ENCODE measurements at regions not wholly inside any gene's neighbourhood (a gene's known extent, or its start where the extent isn't known, plus 50 kb on each side); places are given as distances from the start of the nearest gene placed in this dataset.
A peak's percentile ranks its signal among the peaks of the same experiment; 100 is the strongest.
"Not testable (repeated sequence)": the region's sequence is repeated elsewhere in the genome, so short reads cannot be mapped to it uniquely, and the experiment has no call there.

DNA sequence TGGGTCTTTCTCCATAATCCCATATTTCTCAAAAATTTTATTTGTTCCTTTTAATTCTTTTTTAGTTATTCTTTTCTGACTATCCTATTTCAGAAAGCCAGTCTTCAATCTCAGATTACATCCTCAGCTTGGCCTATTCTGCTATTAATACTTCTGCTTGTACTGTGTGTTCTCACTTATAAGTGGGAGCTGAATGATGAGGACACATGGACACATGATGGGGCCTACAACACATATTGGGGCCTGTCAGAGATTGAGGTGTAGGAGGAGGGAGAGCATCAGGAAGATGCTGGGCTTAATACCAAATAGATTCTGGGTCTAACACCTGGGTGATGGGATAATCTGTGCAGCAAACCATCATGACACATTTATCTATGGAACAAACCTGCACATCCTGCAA lies 82.3 kb downstream of the MAGEE1 start:
- DNase-seq = no peak

DNA sequence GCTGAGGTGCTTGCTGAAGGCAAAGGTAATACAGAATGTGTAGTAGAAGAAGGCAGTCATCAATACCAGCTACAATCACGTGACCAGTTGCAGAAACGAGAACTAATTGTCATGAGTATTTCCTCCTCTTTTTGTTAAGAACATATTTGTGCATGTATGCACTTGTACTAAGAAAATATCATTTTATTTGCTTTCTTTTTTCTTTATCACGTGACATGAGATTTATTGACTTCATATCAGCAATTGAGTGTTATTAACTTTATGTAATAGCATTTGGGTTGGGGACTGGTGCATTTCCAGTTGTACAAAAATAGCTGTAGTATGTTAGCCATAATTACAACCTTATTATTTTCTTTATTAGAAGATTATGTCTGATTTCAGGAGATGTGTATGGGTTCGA lies 90.0 kb downstream of the MAGEE1 start:
- no peak for DNase-seq

DNA sequence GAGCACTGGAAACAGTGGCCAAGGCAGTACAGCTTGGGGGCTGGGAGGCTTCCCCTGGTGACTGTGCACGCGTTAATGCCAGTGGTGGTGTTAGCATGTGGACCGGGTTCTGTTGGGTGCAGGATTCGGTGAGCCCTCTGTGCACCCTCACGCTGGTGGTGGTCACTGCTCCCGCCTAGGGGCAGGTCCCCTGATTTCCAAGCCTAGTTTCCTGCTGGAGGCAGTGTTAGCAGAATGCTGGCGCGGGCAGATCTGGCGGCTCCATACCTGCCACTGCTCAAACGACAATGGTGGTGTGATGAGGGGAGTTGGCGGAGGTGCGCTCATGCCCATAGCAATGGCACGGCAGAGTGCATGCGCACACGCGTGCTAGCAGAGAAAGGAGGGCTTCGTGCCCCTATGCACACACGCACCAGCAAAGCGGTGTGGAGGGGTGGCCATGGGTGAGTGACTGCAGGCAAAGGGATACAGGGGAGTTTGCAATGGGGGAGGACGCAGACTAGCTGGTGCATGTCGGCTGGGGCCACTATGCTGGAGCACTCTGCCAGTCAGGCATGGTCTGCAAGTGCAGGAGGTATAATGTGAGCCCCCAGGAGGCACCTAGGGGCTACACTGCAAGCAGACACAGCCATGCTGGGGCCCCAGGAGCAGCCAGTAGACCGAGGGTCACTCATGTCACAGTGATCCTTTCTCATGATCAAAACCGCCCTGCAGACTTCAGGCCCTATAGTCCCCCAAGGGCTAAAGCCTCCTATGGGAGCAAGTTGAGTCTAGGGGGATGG lies 93.0 kb downstream of the MAGEE1 start:
- no peak for DNase-seq

DNA sequence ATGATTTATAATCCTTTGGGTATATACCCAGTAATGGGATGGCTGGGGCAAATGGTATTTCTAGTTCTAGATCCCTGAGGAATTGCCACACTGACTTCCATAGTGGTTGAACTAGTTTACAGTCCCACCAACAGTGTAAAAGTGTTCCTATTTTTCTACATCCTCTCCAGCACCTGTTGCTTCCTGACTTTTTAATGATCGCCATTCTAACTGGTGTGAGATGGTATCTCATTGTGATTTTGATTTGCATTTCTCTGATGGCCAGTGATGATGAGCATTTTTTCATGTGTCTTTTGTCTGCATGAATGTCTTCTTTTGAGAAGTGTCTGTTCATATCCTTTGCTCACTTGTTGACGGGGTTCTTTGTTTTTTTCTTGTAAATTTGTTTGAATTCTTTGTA lies 108.2 kb downstream of the MAGEE1 start:
- not testable (repeated sequence) for DNase-seq

DNA sequence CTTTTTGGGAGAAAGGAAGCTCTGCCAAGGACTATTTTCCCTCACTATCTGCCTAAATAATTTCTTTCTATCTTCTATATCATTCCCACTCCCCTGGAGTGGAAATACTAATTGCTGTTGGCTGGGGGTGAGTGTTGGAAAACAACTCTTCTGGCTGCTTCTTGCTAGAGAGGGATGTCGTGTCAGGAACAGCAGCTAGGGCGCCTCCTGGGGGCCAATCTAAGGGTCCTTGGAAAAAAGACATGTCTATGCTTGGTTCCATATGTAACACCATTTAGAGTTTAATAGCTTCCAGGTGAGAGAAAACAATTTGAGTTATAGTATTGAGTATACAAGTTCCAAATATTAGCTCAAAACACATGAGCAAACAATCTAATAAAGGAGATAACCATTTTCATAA lies 111.3 kb downstream of the MAGEE1 start:
- no peak for DNase-seq

DNA sequence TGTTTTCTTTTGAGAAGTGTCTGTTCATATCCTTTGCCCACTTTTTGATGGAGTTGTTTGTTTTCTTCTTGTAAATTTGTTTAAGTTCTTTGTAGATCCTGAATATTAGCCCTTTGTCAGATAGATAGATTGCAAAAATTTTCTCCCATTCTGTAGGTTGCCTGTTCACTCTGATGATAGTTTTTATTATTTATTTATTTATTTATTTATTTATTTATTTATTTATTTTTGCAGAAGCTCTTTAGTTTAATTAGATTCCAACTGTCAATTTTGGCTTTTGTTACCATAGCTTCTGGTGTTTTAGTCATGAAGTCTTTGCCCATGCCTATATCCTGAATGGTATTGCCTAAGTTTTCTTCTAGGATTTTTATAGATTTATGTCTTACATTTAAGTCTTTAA lies 115.9 kb downstream of the MAGEE1 start:
- DNase-seq = not testable (repeated sequence)

DNA sequence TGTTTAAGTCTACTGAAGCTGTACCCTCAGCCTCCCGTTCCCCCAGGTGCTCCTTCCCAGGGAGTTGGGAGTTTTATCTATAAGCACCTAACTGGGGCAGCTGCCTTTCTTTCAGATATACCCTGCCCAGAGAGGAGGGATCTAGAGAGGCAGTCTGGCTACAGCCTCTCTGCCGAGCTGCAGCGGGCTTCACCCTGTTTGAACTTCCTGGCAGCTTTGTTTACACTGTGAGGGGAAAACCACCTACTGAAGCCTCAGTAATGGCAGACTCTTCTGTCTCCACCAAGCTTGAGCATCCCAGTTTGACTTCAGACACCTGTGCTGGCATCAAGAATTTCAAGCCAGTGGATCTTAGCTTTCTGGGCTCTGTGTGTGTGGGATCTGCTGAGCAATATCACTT lies 122.5 kb downstream of the MAGEE1 start:
- no peak for DNase-seq

- DNase-seq = no peak
Observed at GRCh38 chrX:76555269-76555668, 127.8 kb downstream of the MAGEE1 start.

GRCh38 chrX:76555816-76556215 lies 128.3 kb downstream of the MAGEE1 start:
- DNase-seq = peak; percentile 44

DNA sequence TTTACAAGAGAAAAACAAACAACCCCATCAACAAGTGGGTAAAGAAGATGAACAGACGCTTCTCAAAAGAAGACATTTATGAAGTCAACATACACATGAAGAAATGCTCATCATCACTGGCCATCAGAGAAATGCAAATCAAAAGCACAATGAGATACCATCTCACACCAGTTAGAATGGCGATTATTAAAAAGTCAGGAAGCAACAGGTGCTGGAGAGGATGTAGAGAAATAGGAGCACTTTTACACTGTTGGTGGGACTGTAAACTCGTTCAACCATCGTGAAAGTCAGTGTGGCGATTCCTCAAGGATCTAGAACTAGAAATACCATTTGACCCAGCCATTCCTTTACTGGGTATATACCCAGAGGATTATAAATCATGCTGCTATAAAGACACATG lies 137.3 kb downstream of the MAGEE1 start:
- not testable (repeated sequence) for DNase-seq

- DNase-seq = no peak
Observed at GRCh38 chrX:76605390-76605789, 177.9 kb downstream of the MAGEE1 start.

DNA sequence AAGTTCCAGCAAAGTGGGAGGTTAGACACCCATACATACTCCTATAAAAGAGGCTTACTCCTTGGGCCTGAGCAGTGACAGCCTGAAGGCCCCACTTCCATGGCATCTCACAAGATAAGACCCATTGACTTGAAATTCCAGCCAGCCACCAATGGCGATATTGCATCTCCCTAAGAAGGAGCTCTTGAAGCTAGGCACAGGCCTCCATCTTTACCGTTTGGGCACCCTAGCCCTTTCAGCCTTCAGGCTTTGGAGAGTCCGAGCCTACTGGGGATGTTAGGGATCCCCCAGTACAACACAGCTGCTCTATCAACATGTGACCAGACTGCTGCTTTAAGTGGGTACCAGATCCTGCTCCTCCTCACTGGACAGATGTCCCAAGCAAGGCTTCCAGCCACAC lies 189.5 kb downstream of the MAGEE1 start:
- no peak for DNase-seq

GRCh38 chrX:76643590-76643989 lies 216.1 kb downstream of the MAGEE1 start:
- no peak for DNase-seq

DNA sequence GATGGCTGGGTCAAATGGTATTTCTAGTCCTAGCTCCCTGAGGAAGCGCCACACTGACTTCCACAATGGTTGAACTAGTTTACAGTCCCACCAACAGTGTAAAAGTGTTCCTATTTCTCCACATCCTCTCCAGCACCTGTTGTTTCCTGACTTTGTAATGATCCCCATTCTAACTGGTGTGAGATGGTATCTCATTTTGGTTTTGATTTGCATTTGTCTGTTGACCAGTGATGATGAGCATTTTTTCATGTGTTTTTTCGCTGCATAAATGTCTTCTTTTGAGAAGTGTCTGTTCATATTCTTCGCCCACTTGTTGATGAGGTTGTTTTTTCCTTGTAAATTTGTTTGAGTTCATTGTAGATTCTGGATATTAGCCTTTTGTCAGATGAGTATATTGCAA lies 223.9 kb downstream of the MAGEE1 start:
- not testable (repeated sequence) for DNase-seq

DNA sequence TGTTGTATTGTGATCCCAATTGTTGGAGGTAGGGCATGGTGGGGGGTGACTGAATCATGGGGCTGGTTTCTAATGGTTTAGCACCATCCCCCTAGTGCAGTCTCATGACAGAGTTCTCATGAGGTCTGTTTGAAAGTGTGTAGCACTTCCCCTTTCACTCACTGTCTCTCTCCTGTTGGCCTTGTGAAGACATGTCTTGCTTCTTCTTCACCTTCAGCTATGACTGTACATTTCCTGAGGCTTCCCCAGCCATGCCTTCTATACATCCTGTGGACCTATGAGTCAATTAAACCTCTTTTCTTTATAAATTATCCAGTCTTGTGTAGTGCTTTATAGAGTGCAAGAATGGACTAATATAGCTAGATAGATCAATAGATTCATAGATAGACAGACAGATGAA lies 230.0 kb downstream of the MAGEE1 start:
- peak; percentile 15 for DNase-seq
